Transverse colon (tissue), 4 donors: ENCODE measurements at regions not wholly inside any gene's neighbourhood (a gene's known extent, or its start where the extent isn't known, plus 50 kb on each side); places are given as distances from the start of the nearest gene placed in this dataset.

Experiments used
- POLR2A ChIP-seq: fragments of 450-650 bp; IDR thresholded peaks from one replicate; pipeline ENCODE4 v1.6.1; 2016; ENCODE audit warnings: antibody characterized with exemption, mild to moderate bottlenecking, moderate library complexity
- POLR2AphosphoS5 ChIP-seq, 3 donors: sonication (generic); formaldehyde crosslinking; IDR thresholded peaks; one replicate each; pipeline ENCODE4 v1.6.1; 2016; ENCODE audit warnings: antibody characterized with exemption in 3 of 3
- TF ChIP-seq, protein P1 (sequence below), 5 experiments: fragments of 200-600 bp in 3 of 5; fragments of 450-650 bp in 2 of 5; sonication (generic) in 3 of 5; IDR thresholded peaks; 1 replicate in 2 of 5; 2 replicates in 3 of 5; pipeline ENCODE4 v1.5.1; 2016 to 2017; ENCODE audit warnings: antibody characterized with exemption in 5 of 5, inconsistent platforms in 3 of 5, mild to moderate bottlenecking in 2 of 5, moderate library complexity in 1 of 5

- TF ChIP-seq POLR2A: no peak
- TF ChIP-seq, protein P1, sequence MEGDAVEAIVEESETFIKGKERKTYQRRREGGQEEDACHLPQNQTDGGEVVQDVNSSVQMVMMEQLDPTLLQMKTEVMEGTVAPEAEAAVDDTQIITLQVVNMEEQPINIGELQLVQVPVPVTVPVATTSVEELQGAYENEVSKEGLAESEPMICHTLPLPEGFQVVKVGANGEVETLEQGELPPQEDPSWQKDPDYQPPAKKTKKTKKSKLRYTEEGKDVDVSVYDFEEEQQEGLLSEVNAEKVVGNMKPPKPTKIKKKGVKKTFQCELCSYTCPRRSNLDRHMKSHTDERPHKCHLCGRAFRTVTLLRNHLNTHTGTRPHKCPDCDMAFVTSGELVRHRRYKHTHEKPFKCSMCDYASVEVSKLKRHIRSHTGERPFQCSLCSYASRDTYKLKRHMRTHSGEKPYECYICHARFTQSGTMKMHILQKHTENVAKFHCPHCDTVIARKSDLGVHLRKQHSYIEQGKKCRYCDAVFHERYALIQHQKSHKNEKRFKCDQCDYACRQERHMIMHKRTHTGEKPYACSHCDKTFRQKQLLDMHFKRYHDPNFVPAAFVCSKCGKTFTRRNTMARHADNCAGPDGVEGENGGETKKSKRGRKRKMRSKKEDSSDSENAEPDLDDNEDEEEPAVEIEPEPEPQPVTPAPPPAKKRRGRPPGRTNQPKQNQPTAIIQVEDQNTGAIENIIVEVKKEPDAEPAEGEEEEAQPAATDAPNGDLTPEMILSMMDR (IDR thresholded peaks at IDR 0.05): no peak
- no peak for TF ChIP-seq POLR2AphosphoS5 (IDR thresholded peaks at IDR 0.05)
Measured at GRCh38 chr22:47795477-47796127, 1033.2 kb downstream of the TBC1D22A start.
